Astrocyte of the cerebellum (primary cell): ENCODE measurements at regions not wholly inside any gene's neighbourhood (a gene's known extent, or its start where the extent isn't known, plus 50 kb on each side); places are given as distances from the start of the nearest gene placed in this dataset.

Experiments used
- DNase-seq: peaks from one replicate; pipeline ENCODE4 v3.0.0-alpha.2; 2011; ENCODE audit warnings: low read depth
- H3K4me3 ChIP-seq: 2 replicates; pipeline ENCODE4 v1.5.1; 2011; ENCODE audit warnings: mild to moderate bottlenecking, low read depth, low read length, moderate library complexity
- CTCF ChIP-seq: IDR thresholded peaks from 2 replicates; pipeline ENCODE4 v1.5.1; 2012; ENCODE audit warnings: low read length, low read depth, moderate library complexity, mild to moderate bottlenecking; ENCODE audit errors: missing control alignments
- in situ Hi-C: cut with HindIII; loops from 2 replicates; pipeline ENCODE4 v1.10.0; 2017; ENCODE audit warnings: low sequenced_read_pairs

DNA sequence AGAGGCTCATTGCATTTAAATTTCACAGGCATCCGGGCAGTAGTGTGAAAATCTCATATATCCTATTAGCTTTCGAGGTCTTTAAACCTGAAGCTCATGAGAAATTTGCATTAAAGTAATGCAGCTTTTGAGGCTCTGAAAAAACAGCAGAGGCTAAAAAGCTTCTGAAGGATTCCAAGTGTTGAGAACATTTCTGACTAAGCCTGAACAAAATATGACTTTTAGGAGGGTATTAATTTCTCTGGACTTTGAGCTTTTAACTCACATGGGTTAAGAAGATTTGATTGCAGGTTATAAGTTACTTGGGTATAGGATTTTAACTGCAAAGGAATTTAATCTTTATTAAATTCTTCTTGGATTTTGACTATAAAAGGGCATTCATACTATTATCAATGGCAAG lies 743.9 kb downstream of the TLE1 start:
- in situ Hi-C loops, result no loop called here
- no peak for TF ChIP-seq CTCF

DNA sequence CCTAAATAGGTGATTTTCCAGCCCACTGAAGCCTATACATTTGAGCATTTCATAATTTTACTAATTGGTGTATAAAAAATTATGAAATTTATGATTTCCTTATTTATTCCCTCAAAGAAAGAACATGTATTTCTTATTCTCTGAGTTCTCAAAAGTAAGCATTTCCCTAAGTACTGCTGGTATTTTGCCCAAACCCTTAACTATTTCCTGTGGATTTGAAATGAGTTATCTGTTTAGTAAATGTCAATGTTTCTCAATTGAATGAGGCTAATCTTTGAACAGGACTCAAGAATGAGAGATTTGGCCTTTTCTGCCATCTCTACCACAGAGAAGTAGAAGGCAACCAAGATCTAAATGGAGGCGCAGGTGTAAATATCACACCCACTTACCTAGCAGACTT lies 751.7 kb downstream of the TLE1 start:
- in situ Hi-C loops, result no loop called here
- TF ChIP-seq CTCF, result no peak

More for the DNA sequence above, 743.9 kb downstream of the TLE1 start:
- no peak for DNase-seq
- no peak overlapping the region for H3K4me3 ChIP-seq

DNA sequence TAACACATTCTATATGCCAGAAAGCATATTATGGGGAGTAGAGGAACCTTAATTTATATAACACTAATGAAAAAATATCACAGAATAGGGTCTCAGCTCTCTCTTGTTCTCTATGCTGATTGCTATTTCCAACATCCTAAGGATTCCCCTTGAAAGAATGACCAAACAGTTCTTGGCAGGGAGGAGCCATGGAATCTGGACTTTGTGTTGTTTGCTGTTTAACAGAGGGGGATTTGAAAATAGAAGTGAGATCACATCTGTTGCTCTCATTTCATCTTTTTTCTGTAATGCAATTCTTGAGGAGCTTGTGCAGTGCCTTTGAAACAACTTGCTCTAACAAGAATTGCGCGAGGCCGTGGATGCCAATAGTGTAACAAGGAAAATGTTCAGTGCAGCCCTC lies 755.3 kb downstream of the TLE1 start:
- no peak overlapping the region for H3K4me3 ChIP-seq
- in situ Hi-C loops, result no loop called here
- no peak for DNase-seq
- TF ChIP-seq CTCF, result no peak

More for the DNA sequence above, 751.7 kb downstream of the TLE1 start:
- no peak for DNase-seq
- no peak overlapping the region for H3K4me3 ChIP-seq

- no peak for TF ChIP-seq CTCF
- in situ Hi-C loops, result no loop called here
- DNase-seq, result no peak
These were observed 756.2 kb downstream of the TLE1 start for GRCh38 chr9:80932947-80933780.

DNA sequence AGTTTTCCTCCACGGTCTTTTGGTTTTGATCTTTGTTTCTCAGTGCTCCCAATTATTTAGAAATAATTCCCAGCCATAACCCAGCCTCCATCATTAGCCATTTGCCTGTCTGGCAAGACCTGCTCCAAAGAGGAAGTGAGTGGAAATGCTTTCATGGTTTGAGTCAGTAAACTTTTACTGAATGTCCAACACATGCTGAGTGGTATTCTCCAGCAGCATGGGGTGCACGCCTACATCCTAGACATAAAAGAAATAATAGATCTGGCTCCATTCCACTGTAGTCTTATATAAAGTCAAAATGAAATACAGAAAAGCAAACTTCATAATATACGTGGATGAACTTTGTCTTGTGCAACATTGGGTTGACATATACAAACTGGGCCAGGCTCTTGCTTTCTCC lies 757.2 kb downstream of the TLE1 start:
- no peak overlapping the region for H3K4me3 ChIP-seq
- in situ Hi-C loops, result no loop called here
- peak; percentile 27 for DNase-seq
- no peak for TF ChIP-seq CTCF

More at GRCh38 chr9:80932947-80933780, 756.2 kb downstream of the TLE1 start:
- H3K4me3 ChIP-seq, result no peak overlapping the region

GRCh38 chr9:80931163-80931562 lies 758.2 kb downstream of the TLE1 start:
- H3K4me3 ChIP-seq, result no peak overlapping the region
- in situ Hi-C loops, result no loop called here
- DNase-seq, result no peak
- no peak for TF ChIP-seq CTCF

GRCh38 chr9:80928697-80929096 lies 760.6 kb downstream of the TLE1 start:
- H3K4me3 ChIP-seq, result no peak overlapping the region
- in situ Hi-C loops, result no loop called here
- DNase-seq, result no peak
- TF ChIP-seq CTCF, result no peak
